ENCODE measurements at regions not wholly inside any gene's neighbourhood (a gene's known extent, or its start where the extent isn't known, plus 50 kb on each side); places are given as distances from the start of the nearest gene placed in this dataset.

DNA sequence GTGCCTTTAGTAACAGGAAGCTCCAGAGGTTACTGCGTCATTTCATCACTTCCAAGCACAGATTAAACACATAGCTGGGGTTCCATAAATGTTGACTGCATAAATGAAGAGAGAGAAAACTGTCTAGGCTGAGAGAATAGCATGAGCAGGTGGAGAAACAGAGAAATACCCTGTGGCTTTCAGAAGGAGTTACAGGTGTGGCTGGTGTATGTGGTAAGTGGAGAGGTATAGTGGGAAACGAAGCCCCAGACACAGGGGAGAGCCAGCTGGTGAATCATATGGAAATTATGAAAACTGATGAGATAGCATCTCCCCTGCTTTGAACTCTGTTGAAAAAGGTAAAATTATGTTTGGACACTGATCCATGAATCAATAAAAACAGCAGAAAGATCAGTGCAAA is 807.4 kb upstream of the POU3F3 start:
- DNase-seq, result no peak
- H3K27ac ChIP-seq, result no peak overlapping the region
- no peaks in the 10 kb centered on the region for H3K27me3 ChIP-seq
- no peaks in the 10 kb centered on the region for H3K4me1 ChIP-seq (replicated peaks in 1 of 2)
- H3K36me3 ChIP-seq (replicated peaks in 1 of 2), result no peaks in the 10 kb centered on the region
- no peak overlapping the region for H3K4me3 ChIP-seq
- no peaks in the 10 kb centered on the region for H3K9me3 ChIP-seq (replicated peaks in 1 of 3)
- WGBS, 4 donors, result 56 to 74% (median 68%) methylated on average over 2 of the region's 2 CpGs
- TF ChIP-seq, protein P1, sequence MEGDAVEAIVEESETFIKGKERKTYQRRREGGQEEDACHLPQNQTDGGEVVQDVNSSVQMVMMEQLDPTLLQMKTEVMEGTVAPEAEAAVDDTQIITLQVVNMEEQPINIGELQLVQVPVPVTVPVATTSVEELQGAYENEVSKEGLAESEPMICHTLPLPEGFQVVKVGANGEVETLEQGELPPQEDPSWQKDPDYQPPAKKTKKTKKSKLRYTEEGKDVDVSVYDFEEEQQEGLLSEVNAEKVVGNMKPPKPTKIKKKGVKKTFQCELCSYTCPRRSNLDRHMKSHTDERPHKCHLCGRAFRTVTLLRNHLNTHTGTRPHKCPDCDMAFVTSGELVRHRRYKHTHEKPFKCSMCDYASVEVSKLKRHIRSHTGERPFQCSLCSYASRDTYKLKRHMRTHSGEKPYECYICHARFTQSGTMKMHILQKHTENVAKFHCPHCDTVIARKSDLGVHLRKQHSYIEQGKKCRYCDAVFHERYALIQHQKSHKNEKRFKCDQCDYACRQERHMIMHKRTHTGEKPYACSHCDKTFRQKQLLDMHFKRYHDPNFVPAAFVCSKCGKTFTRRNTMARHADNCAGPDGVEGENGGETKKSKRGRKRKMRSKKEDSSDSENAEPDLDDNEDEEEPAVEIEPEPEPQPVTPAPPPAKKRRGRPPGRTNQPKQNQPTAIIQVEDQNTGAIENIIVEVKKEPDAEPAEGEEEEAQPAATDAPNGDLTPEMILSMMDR (IDR thresholded peaks at IDR 0.05), result no peak
- no peak for TF ChIP-seq POLR2A (IDR thresholded peaks at IDR 0.05)
- intact Hi-C loops (cut with DNase I), result no loop called here

DNA sequence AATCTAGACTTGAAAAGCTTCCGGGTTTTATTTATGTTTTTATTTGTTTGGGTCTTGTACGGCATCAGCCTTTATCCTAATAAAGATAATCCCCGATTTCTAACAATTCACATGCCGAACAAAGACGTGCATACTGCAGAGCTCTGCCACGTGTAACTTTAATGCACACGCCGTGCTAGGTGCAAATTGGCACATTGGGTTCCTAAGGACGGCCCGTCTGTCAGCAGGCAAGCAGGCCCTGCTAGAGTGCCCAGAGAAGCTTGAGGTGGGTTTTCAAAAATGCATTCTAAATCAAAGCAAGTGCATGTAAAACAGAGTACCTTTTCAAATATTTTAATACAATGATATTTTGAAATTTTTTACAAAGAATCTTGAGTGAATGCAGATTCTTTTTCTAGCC is 806.4 kb upstream of the POU3F3 start:
- intact Hi-C loops (cut with DNase I), result no loop called here
- TF ChIP-seq POLR2A (IDR thresholded peaks at IDR 0.05), result no peak
- TF ChIP-seq, protein P1 (IDR thresholded peaks at IDR 0.05), result no peak

DNA sequence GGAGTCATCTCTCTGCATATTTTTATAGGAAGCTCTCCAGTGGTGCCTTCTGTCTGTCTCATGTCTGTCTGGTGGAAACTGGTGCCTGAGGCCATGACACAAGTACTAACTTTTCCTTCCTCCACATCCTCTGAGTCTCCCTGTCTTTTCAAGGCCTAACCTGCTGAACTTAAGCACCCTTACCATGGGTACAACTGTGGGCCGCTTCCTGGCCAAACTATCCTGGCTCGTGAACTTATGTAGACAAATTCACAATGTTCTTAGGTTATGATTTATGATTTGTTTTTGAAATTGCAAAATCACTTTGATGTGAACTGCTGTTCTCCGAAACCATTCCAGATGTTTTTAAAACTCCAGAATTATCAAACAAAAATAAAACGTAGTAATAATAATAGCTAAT is 804.5 kb upstream of the POU3F3 start:
- Histone ChIP-seq H3K27me3 (no peaks in the 10 kb centered on the region), H3K27ac (no peak overlapping the region), H3K36me3 (replicated peaks in 1 of 2) (no peaks in the 10 kb centered on the region), H3K4me1 (replicated peaks in 1 of 2) (no peaks in the 10 kb centered on the region), H3K9me3 (replicated peaks in 1 of 3) (no peaks in the 10 kb centered on the region), H3K4me3 (no peak overlapping the region)
- WGBS, 4 donors, result 52 to 60% (median 57%) methylated on average over 4 of the region's 4 CpGs
- intact Hi-C loops (cut with DNase I), result no loop called here
- TF ChIP-seq, protein P1 (IDR thresholded peaks at IDR 0.05), result no peak
- TF ChIP-seq POLR2A (IDR thresholded peaks at IDR 0.05), result no peak
- peak in 1 of 7 donors; percentile 17 for DNase-seq

More for the DNA sequence above, 806.4 kb upstream of the POU3F3 start:
- Histone ChIP-seq H3K27ac (no peak overlapping the region), H3K27me3 (no peaks in the 10 kb centered on the region), H3K4me1 (replicated peaks in 1 of 2) (no peaks in the 10 kb centered on the region), H3K4me3 (no peak overlapping the region), H3K36me3 (replicated peaks in 1 of 2) (no peaks in the 10 kb centered on the region), H3K9me3 (replicated peaks in 1 of 3) (no peaks in the 10 kb centered on the region)
- 79 to 85% (median 82%) methylated on average over 10 of the region's 10 CpGs for WGBS, 4 donors
- no peak for DNase-seq

DNA sequence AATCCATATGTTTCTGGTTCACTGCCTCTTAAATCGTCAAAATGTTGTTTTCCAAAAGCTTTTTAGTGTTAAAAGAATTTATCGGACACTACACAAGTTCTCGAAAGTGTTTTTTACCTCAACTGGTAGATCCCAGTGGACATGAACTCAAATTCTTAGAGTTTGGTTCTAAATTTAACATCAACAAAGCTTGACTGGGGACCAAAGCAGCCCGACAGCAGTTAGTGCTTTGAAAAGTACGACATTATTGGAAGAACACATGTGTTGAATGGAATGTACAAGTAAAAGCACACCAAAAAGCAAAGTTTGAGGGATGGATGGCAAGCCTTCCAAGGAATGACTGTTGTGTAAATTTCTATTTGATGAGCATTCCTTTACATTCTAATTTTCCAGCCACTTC is 803.9 kb upstream of the POU3F3 start:
- Histone ChIP-seq H3K4me3 (no peak overlapping the region), H3K36me3 (replicated peaks in 1 of 2) (no peaks in the 10 kb centered on the region), H3K27ac (no peak overlapping the region), H3K27me3 (no peaks in the 10 kb centered on the region), H3K4me1 (replicated peaks in 1 of 2) (no peaks in the 10 kb centered on the region), H3K9me3 (replicated peaks in 1 of 3) (no peaks in the 10 kb centered on the region)
- TF ChIP-seq POLR2A (IDR thresholded peaks at IDR 0.05), result no peak
- TF ChIP-seq, protein P1 (IDR thresholded peaks at IDR 0.05), result no peak
- WGBS, 4 donors, result 66 to 70% (median 68%) methylated on average over 5 of the region's 5 CpGs
- no peak for DNase-seq
- intact Hi-C loops (cut with DNase I), result no loop called here
